GM18498 (cell line): ENCODE measurements at regions not wholly inside any gene's neighbourhood (a gene's known extent, or its start where the extent isn't known, plus 50 kb on each side); places are given as distances from the start of the nearest gene placed in this dataset.

Source experiments
- ATAC-seq: cut with Tn5 transposase; IDR thresholded peaks from one replicate; pipeline ENCODE4 v1.9.1; 2021; ENCODE audit warnings: mild to moderate bottlenecking, moderate library complexity; ENCODE audit not compliant: unreplicated experiment

DNA sequence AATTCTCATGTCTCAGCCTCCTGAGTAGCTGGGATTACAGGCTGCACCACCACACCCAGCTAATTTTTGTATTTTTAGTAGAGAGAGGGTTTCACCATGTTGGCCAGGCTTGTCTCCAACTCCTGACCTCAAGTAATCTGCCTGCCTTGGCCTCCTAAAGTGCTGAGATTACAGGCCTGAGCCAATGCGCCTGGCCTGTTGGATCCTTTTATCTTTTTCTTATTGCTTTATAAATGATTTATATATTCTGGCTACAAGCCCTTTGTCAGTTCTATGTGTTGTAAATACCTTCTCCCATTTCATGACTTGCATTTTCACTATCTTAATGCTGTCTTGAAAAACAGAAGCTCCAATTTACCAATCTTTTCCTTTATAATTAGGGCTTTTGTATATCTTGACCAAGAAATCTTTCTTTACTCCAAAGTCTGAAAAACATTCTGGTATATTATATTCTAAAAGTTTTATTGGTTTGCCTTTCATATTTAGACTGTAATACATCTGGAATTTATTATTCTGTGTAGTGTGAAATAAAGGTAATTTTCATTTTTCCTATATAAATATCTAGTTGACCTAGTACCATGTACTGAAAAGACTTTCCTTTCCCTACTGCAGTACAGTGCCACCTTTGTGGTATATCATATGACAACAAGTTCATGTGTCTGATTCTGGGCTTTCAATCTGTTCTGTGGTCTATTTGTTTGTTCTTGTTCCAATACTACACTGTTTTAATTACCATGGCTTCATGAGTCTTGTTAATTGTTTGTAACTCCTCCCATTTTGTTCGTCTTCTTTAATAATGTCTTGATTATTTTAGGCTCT, 52.9 kb upstream of the RNU6-1 start:
- ATAC-seq = no peak

DNA sequence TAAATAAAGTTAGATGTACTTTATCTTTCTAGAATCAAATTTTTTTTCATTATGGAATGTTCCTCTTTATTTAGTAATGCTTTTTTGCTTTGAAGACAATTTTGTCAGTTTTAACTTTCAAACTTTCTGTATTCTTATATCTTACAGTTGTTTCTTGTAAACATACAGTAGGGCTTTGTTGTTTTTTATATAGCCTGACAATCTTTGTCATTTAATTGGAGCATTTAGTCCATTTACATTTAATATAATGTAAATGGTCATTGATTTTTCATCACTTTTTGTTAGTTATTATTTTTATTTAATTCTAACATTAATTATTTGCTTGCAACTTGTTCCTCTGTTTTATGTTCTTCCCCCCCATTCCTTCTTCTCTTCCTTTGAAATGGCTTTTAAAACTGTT, 55.4 kb upstream of the RNU6-1 start:
- ATAC-seq = no peak

DNA sequence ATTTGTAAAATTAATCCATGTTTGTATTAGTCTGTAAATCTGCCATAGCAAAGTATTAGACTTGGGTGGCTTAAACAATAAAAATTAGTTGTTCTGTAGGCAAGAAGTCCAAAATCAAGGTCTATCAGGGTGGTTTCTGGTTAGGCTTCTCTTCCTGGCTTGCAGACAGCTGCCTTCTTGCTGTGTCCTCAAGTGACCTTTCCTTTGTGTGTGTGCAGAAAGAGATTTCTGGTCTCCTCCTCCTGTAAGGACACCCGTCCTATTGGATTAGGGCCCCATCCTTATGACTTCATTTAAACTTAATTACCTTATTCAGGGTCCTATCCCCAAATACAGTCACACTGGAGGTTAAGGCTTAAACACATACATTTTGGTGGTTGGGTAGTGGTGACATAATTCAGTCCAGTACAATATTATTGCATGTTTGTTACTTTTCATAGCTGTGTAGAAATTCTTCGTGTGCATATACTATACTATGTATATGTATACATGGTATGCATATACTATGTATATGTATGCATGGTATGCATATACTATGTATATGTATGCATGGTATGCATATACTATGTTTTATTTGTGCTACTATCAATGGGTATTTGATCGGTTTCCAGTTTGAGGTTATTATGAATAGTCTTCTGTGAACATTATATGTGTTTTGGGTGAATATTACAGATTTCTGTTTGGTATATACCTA, 57.9 kb upstream of the RNU6-1 start:
- no peak for ATAC-seq

DNA sequence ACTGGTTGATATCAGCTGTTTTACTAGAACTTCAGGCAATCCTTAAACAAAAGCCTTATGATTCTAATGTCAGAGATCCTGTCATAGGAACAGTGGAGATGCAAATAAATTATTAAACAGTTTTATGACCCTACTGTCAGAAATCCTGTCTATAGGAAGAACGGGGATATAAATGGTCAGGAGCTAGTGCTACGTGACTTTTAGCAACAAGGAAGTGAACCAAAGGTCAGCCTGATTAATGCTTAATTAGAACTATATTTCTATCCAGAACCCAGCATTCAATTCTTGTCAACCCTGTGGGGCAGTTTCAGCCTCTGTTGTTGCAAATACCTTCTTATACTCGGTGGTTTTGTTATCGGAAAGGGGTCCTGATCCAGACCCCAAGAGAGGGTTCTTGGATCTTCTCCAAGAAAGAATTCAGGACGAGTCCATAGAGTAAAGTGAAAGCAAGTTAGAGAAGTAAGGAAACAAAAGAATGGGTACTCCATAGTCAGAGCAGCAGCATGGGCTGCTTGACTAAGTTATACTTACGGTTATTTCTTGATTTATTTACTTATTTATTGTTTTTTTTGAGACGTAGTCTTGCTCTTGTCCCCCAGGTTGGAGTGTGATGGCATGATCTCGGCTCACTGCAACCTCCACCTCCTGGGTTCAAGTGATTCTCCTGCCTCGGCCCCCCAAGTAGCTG, 59.9 kb upstream of the RNU6-1 start:
- no peak for ATAC-seq

DNA sequence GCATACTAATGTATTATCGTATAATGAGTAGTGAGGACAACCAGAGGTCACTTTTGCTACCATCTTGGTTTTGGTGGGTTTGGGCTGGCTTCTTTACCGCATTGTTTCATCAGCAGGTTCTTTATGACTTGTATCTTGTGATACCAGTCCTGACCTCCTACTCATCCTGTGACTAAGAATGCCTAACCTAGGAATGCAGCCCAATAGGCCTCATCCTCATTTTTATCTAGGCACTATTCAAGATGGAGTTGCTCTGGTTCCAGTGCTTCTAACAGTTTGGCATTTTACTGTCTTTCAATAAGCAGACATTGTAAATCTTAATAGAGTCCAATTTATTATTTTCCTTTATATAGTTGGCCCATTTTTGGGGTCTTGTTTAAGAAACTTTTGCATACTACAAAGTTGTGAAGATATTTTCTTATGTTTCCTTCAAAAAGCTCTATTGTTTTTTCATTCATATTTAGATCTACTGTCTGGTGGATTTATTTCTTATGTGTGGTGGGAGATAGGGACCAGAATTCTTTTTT, 60.8 kb upstream of the RNU6-1 start:
- no peak for ATAC-seq

DNA sequence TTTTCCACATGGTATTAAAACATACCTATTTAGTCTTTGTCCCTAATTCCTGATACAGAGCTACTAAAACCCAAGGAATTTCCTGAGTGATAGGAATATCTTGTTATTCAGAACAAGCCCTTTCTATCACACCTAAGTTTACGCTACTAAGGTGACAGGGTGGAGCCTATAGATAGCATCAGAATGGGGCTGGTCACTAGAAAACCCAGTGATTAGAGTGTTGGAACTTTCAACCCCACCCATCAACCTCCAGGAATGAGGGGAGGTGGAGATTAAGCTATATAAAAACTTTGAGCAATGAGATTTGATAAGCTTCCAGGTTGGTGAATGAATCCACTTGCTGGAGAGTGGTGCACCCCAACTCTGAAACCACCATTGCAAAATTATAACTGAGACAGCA, 62.1 kb upstream of the RNU6-1 start:
- no peak for ATAC-seq

DNA sequence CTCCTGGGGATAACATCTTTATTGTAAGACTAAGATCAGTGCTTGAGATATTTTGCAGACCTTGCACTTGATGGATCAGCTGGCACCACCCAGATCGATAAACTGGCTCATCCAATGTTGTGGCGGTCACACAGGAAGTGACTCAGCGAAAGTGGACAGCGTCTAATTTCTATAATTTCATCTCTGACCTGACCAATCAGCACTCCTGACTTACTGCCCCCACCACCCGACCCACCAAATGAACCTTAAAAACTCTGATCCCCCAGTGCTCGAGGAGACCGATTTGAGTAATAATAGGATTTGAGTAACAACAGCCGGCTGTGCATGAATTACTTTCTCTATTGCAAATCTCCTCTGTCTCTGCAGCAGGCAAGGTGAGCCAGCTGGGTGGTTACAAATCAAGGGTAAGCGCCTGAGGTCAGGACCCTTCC, 62.7 kb upstream of the RNU6-1 start:
- no peak for ATAC-seq

DNA sequence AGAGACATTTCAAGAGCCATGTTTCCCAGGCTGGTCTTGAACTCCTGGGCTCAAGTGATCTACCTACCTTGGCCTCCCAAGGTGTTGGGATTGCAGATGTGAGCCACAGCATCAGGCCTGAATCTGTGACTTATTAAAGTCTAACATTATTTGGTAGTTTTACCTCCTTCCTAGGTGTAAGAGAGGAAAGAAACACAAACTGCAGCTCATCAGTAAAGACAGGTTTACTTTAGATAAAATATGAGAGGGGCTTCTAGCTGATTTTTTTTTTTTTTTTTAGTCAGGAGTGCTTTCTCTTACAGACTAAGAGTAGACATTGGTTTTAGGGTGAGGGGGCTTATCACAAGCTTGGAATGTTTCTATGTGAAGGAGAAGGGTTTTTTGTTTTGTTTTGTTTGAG, 63.9 kb upstream of the RNU6-1 start:
- no peak for ATAC-seq

DNA sequence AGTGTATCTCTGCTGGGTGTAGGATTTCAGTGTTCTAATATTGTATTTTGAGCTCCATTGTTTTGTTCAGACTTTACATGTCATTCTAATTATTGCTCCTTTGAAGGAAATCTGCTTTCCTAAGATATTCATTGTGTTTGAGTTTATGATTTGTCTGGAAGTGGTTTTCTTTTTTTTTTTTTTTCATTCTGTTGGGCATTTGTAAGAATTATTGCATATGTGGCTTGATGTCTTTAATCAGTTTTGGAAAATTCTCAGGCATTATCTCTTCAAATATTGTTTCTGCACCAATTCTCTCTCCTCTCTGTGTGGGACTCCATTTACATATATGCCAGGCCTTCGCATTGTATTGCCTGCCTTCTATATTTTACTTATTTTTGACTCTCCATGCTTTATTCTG, 65.8 kb upstream of the RNU6-1 start:
- ATAC-seq = no peak

DNA sequence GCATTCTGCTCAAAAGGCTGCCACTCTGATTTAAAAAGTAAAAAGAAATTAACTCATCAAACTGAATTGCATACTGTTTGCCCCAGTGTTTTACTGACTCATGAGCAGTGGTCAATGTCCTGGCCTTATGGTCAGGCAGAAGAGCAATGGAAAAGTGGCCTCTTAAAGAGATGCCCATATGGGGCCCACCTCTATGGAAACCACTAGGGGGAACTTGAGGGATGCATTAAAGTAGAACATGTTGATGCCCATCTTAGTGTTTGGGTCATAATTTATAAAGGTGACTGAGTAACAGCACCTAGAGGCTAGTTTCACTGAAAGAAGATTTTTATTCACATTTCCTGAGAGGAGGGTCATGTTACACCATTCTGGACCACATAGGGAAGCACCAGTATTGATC, 66.5 kb upstream of the RNU6-1 start:
- no peak for ATAC-seq

DNA sequence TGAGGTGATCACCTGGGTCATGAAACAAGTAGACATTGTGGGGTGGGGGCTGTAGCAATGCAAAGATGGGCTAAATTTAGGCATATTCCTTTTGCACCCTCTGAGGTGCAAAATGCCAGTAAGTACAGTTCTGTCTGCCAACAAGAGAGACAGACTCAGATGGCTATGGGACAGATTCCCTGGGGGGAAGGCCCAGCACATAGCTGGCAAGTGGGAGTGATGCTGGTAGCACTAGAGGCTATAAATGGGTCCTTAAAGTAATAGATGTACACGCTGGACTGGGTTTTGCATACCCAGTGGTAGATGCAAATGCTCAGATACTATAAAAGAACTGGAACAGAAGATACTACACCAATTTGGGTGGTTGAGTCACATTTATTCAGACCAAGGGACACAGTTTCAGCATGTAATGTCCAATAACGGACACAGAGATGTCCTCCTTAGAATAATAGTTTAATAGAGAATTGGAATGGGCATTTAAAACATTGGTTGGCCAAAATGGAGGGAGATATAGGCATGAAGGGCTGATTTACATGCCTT, 67.4 kb upstream of the RNU6-1 start:
- ATAC-seq = no peak

DNA sequence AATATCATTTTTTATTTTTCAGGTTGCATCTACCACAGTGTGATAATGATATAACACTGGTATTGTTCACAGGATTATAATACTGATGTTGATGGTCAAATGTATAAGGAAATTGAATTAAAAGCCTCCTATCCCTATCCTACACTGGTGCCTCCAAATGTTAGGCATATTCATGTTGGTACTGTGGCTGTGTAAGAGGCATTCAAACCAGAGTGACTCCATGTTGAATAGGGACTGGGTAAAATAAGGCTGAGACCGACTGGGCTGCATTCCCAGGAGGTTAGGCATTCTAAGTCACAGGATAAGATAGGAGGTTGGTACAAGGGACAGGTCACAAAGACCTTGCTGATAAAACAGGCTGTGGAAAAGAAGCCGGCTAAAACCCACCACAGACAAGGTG, 68.9 kb upstream of the RNU6-1 start:
- no peak for ATAC-seq

DNA sequence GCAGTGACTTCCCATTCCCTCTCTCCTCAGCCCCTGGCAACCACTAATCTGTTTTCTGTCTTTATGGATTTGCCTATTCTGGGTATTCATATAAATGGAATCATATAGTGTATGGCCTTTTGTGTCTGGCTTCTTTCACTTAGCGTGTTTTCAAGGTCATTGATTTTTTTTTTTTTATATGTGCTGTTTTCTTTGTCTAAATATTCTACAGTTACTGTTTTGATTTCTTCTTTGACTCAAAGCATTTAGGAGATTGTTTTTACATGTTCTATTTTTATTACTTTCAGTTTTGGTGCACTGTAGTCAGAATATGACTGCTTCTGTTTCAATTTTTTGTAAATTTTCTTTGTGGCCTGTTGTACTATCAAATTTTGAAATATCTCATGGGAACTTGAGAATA, 71.9 kb upstream of the RNU6-1 start:
- ATAC-seq = peak; percentile 60

DNA sequence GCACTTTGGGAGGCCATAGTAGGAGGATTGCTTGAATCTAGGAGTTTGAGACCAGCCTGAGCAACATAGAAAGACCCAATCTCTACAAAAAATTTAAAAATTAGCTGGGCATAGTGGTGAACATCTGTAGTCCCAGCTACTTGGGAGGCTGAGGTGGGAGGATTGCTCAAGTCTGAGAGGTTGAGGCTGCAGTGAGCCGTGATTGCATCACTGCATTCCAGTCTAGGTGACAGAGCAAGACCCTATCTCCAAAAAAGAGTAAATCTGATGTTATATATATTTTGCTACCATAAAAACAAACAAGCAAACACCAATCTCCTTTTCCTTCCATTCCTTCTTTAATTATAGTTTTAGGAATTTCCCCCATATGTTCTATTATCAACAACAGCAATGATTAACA, 74.2 kb upstream of the RNU6-1 start:
- ATAC-seq = no peak

DNA sequence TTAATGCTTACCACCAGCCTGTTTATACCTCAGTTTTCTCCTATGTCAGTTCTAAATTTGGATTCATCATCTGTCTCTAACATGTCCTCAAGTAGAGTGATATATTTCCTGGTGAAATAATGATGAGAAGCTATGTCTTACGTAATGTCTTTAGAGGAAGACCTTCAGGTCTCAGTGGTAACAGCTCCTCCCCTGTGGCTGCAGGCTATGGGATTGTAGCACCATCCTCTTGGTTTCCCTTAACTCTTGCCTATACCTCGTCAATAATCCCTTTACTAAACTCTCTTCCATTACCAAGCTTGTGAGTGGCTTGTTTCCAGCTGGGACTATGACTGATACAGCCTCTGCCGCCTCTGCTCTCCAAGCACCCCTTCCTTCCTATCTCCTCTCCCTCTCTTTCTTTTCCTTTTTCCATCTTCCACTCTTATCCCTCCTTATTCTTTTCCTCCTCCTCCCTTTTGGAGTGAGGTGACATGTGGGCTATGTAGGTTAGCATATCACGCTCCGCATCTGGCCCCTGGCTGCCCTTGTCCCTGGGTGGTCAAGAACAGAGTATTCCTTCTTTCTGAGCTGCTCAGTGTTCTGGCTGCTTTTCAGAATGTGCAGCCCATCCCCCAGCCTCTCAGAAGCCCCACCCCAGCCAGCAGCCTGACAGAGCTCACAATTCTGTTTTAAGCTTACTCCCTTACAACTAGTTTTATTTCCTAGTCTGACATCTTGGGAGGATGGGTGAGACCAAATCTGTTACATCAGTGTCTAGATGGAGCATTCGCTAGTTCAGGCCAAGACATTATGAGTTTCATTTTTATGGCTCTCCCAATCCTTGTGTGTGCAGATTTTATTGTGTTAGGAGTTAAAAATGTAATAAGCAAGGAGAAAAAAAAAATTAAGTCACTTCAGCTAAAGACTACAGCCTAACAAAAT, 75.0 kb upstream of the RNU6-1 start:
- ATAC-seq = no peak

DNA sequence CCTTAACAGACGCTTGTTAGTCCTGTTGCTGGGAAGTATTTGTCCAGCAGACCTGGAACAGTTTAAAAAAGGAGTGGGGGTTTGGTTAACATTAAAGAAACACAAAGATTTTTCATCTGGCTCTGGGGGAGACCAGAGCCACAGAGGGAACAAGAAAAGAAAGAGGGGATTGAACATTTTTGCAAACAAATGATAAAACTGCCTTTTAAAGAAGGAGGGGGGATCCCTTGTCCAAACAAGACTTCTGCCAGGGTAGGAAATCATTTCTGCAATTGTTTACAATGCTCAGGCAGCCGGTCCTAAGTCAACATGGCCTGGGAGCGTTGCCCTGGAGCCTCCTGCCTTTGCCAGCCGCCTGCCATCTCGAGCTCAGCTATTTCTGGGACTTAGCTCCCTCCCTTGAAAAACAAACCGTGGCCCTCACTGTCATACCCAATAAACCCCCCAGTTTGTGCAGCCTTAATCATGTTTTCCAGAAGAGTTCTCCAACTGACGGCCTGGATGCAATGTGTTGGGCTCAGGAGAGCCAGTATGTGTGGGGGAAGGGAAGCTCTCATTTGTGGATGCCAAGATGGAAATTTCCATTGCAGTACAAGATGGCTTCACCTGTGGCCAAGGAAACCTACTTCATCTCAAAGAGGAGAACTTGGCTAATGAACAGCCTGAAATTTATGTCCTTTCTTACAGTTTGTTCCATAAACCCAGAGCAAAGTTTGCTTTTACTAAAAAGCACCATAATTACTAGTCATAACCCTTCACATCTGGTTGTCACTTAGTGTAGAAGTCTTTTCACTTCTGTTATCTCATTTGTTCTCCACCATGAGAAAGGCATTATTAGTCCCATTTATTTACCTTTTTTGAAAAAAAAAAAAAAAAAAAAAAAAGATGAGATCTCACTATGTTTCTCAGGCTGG, 75.9 kb upstream of the RNU6-1 start:
- ATAC-seq = no peak

DNA sequence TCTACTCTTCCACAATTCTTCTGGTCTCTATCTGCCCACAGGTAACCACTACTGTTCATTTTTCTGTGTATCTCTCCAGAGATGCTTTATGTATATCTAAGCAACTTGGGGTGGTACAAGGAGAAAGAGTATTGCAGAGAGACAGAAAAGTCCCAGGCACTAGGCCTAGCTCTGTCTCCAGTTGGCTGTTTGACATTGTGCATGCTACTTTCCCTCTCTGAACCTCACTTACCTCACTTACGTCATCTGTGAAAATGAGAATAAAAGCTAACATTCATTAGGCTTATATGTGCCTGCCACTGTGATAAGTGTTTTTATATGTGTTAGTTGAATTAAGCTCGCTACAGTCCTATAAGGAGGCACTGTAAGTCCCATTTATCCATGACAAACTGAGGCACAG, 76.7 kb upstream of the RNU6-1 start:
- ATAC-seq = no peak

DNA sequence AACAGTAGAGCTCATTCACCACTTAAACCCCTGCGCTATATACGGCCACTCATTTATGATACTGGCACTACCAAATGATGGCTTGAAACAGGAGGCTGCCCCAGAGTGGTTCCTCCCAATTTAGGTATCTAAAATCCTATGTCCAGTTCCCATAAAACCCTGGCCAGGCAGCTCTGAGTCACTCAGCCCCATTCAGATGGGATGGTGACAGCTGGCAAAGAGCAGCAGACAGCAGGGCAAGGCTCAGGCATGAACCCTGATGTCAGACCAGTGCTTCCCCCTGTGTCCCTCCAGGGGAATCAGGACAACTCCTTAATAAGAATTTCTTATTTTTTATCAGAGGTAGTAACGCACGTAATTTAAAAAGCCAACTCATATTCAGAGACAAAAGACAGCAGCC, 77.2 kb upstream of the RNU6-1 start:
- ATAC-seq = no peak

DNA sequence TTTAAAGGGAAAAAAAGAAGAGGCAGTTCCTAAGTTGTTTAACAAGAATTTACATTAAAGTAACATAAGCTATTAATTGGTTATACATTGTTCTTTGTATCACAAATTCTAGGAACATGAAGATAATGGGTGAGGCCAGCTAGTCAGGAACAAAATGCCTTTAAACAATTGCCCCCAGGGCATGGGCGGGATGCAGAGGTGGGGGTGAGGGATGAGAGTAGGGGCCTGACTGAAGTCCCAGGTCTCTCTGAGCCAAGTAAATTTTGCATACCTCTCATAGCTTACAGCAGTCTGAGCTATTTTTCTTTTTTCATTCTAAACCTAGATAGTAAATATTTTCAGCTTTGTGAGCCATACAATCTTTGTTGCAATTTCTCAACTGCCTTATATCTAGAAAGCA, 77.8 kb upstream of the RNU6-1 start:
- ATAC-seq = no peak
